ENCODE measurements at regions not wholly inside any gene's neighbourhood (a gene's known extent, or its start where the extent isn't known, plus 50 kb on each side); places are given as distances from the start of the nearest gene placed in this dataset.
"Not testable (repeated sequence)": the region's sequence is repeated elsewhere in the genome, so short reads cannot be mapped to it uniquely, and the experiment has no call there.

DNA sequence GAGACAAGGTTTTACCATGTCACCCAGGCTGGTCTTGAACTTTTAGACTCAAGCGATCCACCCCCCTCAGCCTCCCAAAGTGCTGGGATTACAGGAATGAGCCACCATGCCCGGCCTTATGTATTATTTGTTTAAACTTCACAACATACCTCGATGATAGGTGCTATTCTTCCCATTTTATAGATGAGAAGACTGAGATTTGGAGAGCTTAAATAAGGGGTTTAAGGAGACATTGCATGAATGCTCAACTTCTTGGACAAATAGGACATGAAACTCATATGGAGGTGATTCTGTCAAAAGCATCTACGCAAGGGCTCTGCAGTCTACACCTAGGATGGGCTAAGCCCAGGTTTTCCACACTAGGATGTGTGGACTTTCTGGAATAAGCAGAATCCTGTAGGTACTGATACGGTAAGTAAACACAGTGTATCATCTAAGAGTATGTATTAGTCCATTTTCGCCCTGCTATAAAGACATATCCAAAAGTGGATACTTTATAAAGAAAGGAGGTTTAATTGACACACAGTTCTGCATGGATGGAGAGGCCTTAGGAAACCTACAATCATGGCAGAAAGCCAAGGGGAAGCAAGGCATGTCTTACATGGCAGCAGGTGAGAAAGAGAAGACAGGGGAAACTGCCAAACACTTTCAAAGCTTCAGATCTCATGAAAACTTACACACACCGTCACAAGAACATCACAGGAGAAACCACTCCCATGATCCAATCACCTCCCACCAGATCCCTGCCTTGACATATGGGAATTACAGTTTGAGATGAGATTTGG lies 62.8 kb upstream of the CAPRIN1 start:
- Histone ChIP-seq H3K27me3 (ENCODE audit: control insufficient read depth in 2 of 2, insufficient read depth in 1 of 2, low read length in 1 of 2) (no peaks in the 10 kb centered on the region), H3K9me3 (ENCODE audit: control insufficient read depth in 2 of 2, insufficient read depth in 1 of 2, low read length in 1 of 2) (peaks cover 0 to 2% of the 10 kb centered on the region in 2 donors), H3K36me3 (ENCODE audit: control insufficient read depth in 2 of 2, insufficient read depth in 2 of 2, low read length in 1 of 2) (no peaks in the 10 kb centered on the region), H3K27ac (ENCODE audit: low read depth in 1 of 2, low read length in 1 of 2) (no peak overlapping the region), H3K4me3 (ENCODE audit: low read length in 2 of 2) (no peak overlapping the region), H3K4me1 (ENCODE audit: control insufficient read depth in 2 of 2, insufficient read depth in 2 of 2, low read length in 2 of 2) (peaks cover 0 to 9% of the 10 kb centered on the region in 2 donors)
- DNase-seq (ENCODE audit: low read depth in 6 of 9, low spot score in 9 of 9): no peak
- WGBS: 90% methylated on average over 7 of the region's 7 CpGs

DNA sequence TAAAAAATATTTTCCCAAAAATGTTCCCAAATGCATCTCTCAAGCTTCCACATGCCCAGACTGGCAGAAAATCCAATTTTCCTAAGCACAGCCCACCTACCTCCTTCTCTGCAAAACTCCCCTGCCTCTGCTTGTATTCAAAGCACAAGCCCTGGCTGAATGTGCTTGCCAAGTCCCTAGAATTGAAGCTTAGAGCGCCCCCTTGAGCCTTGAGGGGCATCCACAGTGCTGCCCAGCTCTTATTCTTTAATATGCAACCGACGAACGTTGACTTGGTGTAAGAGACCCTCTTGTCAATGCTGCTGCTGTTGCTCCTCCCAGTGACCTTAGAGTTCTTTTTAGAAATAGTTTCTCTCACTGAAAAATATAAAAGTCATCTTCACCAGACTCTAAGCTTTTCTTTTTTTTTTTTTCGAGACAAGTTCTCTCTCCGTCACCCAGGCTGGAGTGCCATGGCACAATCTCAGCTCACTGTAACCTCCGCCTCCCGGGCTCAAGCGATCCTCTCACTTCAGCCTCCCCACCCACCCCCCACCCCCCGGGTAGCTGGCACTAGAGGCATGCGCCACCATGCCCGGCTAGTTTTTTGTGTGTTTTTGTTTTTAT lies 63.5 kb upstream of the CAPRIN1 start:
- peaks cover 0 to 2% of the 10 kb centered on the region in 2 donors for H3K9me3 ChIP-seq (ENCODE audit: control insufficient read depth in 2 of 2, insufficient read depth in 1 of 2, low read length in 1 of 2)
- no peak overlapping the region for H3K4me3 ChIP-seq (ENCODE audit: low read length in 2 of 2)
- WGBS: 60% methylated on average over 12 of the region's 12 CpGs
- H3K27me3 ChIP-seq (ENCODE audit: control insufficient read depth in 2 of 2, insufficient read depth in 1 of 2, low read length in 1 of 2): no peaks in the 10 kb centered on the region
- no peaks in the 10 kb centered on the region for H3K36me3 ChIP-seq (ENCODE audit: control insufficient read depth in 2 of 2, insufficient read depth in 2 of 2, low read length in 1 of 2)
- peak in 8 of 9 donors; percentile 36 to 85 (median 53) for DNase-seq (ENCODE audit: low read depth in 6 of 9, low spot score in 9 of 9)
- H3K4me1 ChIP-seq (ENCODE audit: control insufficient read depth in 2 of 2, insufficient read depth in 2 of 2, low read length in 2 of 2): peaks cover 0 to 9% of the 10 kb centered on the region in 2 donors
- no peak overlapping the region for H3K27ac ChIP-seq (ENCODE audit: low read depth in 1 of 2, low read length in 1 of 2)

GRCh38 chr11:33987545-33987944 lies 64.0 kb upstream of the CAPRIN1 start:
- Histone ChIP-seq H3K27ac (ENCODE audit: low read depth in 1 of 2, low read length in 1 of 2) (no peak overlapping the region), H3K27me3 (ENCODE audit: control insufficient read depth in 2 of 2, insufficient read depth in 1 of 2, low read length in 1 of 2) (no peaks in the 10 kb centered on the region), H3K4me1 (ENCODE audit: control insufficient read depth in 2 of 2, insufficient read depth in 2 of 2, low read length in 2 of 2) (peaks cover 0 to 9% of the 10 kb centered on the region in 2 donors), H3K9me3 (ENCODE audit: control insufficient read depth in 2 of 2, insufficient read depth in 1 of 2, low read length in 1 of 2) (peaks cover 0 to under 1% of the 10 kb centered on the region in 2 donors), H3K36me3 (ENCODE audit: control insufficient read depth in 2 of 2, insufficient read depth in 2 of 2, low read length in 1 of 2) (no peaks in the 10 kb centered on the region), H3K4me3 (ENCODE audit: low read length in 2 of 2) (no peak overlapping the region)
- DNase-seq (ENCODE audit: low read depth in 6 of 9, low spot score in 9 of 9): no peak
- 97% methylated on average over 3 of the region's 3 CpGs for WGBS

DNA sequence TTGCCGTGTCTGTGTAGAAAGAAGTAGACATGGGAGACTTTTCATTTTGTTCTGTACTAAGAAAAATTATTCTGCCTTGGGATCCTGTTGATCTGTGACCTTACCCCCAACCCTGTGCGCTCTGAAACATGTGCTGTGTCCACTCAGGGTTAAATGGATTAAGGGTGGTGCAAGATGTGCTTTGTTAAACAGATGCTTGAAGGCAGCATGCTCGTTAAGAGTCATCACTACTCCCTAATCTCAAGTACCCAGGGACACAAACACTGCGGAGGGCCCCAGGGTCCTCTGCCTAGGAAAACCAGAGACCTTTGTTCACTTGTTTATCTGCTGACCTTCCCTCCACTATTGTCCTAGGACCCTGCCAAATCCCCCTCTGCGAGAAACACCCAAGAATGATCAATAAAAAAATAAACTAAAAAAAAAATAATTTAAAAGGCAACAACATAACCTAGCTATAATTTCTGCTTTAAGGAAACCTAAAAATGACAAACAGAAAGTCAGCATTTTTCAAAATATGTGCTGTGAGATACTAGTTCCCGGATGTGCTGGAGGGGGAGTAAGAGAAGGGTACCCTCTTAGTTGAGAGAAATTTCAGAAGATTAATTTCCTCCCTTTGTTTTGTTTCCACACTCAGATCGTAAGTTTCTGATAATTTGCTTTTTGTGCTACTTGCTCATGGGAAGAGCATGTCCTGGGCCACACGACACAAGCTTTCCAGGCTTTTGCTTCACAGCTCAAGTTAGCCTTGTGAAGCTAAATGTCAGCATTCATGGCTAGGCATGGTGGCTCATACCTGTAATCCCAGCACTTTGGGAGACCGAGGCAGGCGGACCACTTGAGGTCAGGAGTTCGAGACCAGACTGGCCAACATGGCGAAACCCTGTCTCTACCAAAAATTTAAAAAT lies 64.7 kb upstream of the CAPRIN1 start:
- not testable (repeated sequence) for H3K27me3 ChIP-seq (ENCODE audit: control insufficient read depth in 2 of 2, insufficient read depth in 1 of 2, low read length in 1 of 2); DNase-seq (ENCODE audit: low read depth in 6 of 9, low spot score in 9 of 9); H3K27ac ChIP-seq (ENCODE audit: low read depth in 1 of 2, low read length in 1 of 2); H3K4me3 ChIP-seq (ENCODE audit: low read length in 2 of 2); H3K36me3 ChIP-seq (ENCODE audit: control insufficient read depth in 2 of 2, insufficient read depth in 2 of 2, low read length in 1 of 2); H3K4me1 ChIP-seq (ENCODE audit: control insufficient read depth in 2 of 2, insufficient read depth in 2 of 2, low read length in 2 of 2); H3K9me3 ChIP-seq (ENCODE audit: control insufficient read depth in 2 of 2, insufficient read depth in 1 of 2, low read length in 1 of 2)
- 92% methylated on average over 11 of the region's 12 CpGs for WGBS

DNA sequence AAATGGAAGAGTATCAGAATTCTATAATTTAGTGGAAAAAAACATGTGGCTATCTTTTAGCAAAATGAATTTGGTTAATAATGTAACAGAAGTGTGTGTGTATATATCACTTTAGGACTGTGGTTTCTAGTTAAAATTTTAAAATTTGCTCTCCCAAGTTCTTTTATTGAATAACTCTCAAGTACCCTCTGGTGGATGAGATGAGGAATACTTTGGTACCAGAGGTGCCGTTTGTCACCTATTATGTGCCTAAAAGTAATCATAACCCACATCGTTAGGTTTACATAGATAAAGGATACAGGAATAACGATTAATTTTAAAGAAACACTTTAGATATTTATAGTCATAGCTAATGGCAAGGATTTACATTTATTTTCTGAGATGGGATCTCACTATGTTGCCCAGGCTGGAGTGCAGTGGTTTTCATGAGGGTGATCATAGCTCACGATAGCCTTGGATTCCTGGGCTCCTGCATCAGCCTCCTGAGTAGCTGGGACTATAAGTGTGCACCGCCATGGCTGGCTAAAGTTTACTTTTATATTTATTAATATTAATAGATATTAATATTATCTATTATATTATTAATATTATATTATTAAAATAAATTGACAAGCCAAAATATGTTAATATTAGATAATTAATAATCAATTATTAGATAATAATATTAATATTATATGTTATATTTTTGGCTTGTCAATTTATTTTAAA lies 66.7 kb upstream of the CAPRIN1 start:
- no peak for DNase-seq (ENCODE audit: low read depth in 6 of 9, low spot score in 9 of 9)
- Histone ChIP-seq H3K9me3 (ENCODE audit: control insufficient read depth in 2 of 2, insufficient read depth in 1 of 2, low read length in 1 of 2) (no peaks in the 10 kb centered on the region), H3K36me3 (ENCODE audit: control insufficient read depth in 2 of 2, insufficient read depth in 2 of 2, low read length in 1 of 2) (no peaks in the 10 kb centered on the region), H3K27me3 (ENCODE audit: control insufficient read depth in 2 of 2, insufficient read depth in 1 of 2, low read length in 1 of 2) (no peaks in the 10 kb centered on the region), H3K27ac (ENCODE audit: low read depth in 1 of 2, low read length in 1 of 2) (no peak overlapping the region), H3K4me3 (ENCODE audit: low read length in 2 of 2) (no peak overlapping the region), H3K4me1 (ENCODE audit: control insufficient read depth in 2 of 2, insufficient read depth in 2 of 2, low read length in 2 of 2) (no peaks in the 10 kb centered on the region)
- 94% methylated on average over 5 of the region's 5 CpGs for WGBS

DNA sequence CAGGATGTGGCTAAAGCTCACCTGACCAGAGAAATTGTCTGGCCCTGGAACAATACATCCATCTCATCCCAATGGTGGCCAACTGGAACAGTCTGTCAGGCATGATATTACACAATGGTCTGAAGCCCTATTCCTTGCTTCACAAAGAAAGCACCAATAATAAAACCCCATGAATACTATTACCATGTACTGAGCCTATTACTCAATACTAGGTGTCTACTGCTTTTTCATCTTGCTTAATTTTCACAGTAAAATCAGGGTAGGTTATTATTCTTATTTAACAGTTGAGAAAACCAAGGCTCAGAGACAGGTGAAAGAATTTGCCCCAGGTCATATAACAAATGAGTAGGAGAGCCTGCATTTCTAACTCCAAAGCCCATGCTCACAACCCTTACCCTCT lies 68.9 kb upstream of the CAPRIN1 start:
- Histone ChIP-seq H3K9me3 (ENCODE audit: control insufficient read depth in 2 of 2, insufficient read depth in 1 of 2, low read length in 1 of 2) (no peaks in the 10 kb centered on the region), H3K4me3 (ENCODE audit: low read length in 2 of 2) (no peak overlapping the region), H3K36me3 (ENCODE audit: control insufficient read depth in 2 of 2, insufficient read depth in 2 of 2, low read length in 1 of 2) (no peaks in the 10 kb centered on the region), H3K27me3 (ENCODE audit: control insufficient read depth in 2 of 2, insufficient read depth in 1 of 2, low read length in 1 of 2) (no peaks in the 10 kb centered on the region), H3K4me1 (ENCODE audit: control insufficient read depth in 2 of 2, insufficient read depth in 2 of 2, low read length in 2 of 2) (no peaks in the 10 kb centered on the region), H3K27ac (ENCODE audit: low read depth in 1 of 2, low read length in 1 of 2) (no peak overlapping the region)
- DNase-seq (ENCODE audit: low read depth in 6 of 9, low spot score in 9 of 9): no peak

DNA sequence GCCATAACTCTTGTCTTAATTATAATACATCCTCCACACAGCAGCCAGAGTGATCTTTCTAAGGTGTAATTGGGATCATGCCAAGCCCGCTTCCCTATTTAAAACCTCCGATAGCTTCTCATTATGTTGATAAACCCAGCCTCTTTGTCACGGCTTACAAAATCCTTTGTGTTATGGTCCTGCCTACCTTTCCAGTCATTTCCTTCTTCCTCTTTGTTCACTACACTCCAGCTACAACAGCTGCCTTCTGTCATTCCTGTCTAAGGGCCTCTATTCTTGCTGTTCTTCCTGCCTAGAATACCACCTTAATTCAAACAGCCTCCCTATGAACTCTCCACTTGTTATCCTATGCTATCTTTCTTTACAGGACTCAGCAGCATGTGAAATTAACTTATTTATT lies 70.6 kb upstream of the CAPRIN1 start:
- Histone ChIP-seq H3K27ac (ENCODE audit: low read depth in 1 of 2, low read length in 1 of 2) (no peak overlapping the region), H3K27me3 (ENCODE audit: control insufficient read depth in 2 of 2, insufficient read depth in 1 of 2, low read length in 1 of 2) (no peaks in the 10 kb centered on the region), H3K4me1 (ENCODE audit: control insufficient read depth in 2 of 2, insufficient read depth in 2 of 2, low read length in 2 of 2) (no peaks in the 10 kb centered on the region), H3K4me3 (ENCODE audit: low read length in 2 of 2) (no peak overlapping the region), H3K36me3 (ENCODE audit: control insufficient read depth in 2 of 2, insufficient read depth in 2 of 2, low read length in 1 of 2) (no peaks in the 10 kb centered on the region), H3K9me3 (ENCODE audit: control insufficient read depth in 2 of 2, insufficient read depth in 1 of 2, low read length in 1 of 2) (no peaks in the 10 kb centered on the region)
- WGBS: 76% methylated on average over 3 of the region's 3 CpGs
- DNase-seq (ENCODE audit: low read depth in 6 of 9, low spot score in 9 of 9): no peak

GRCh38 chr11:33978376-33978775 lies 73.2 kb upstream of the CAPRIN1 start:
- no peaks in the 10 kb centered on the region for H3K4me1 ChIP-seq (ENCODE audit: control insufficient read depth in 2 of 2, insufficient read depth in 2 of 2, low read length in 2 of 2)
- no peaks in the 10 kb centered on the region for H3K27me3 ChIP-seq (ENCODE audit: control insufficient read depth in 2 of 2, insufficient read depth in 1 of 2, low read length in 1 of 2)
- no peaks in the 10 kb centered on the region for H3K36me3 ChIP-seq (ENCODE audit: control insufficient read depth in 2 of 2, insufficient read depth in 2 of 2, low read length in 1 of 2)
- H3K27ac ChIP-seq (ENCODE audit: low read depth in 1 of 2, low read length in 1 of 2): no peak overlapping the region
- no peak overlapping the region for H3K4me3 ChIP-seq (ENCODE audit: low read length in 2 of 2)
- WGBS: 97% methylated on average over 6 of the region's 6 CpGs
- no peak for DNase-seq (ENCODE audit: low read depth in 6 of 9, low spot score in 9 of 9)
- no peaks in the 10 kb centered on the region for H3K9me3 ChIP-seq (ENCODE audit: control insufficient read depth in 2 of 2, insufficient read depth in 1 of 2, low read length in 1 of 2)

Measured in thymus (tissue), 11 donors.